KOPT-K1 (cell line): ENCODE measurements at regions not wholly inside any gene's neighbourhood (a gene's known extent, or its start where the extent isn't known, plus 50 kb on each side); places are given as distances from the start of the nearest gene placed in this dataset.
"Not testable (repeated sequence)": the region's sequence is repeated elsewhere in the genome, so short reads cannot be mapped to it uniquely, and the experiment has no call there.

Experiments used
- H3K27ac ChIP-seq: fragments of 200-600 bp; sonication (generic); 2 replicates; pipeline ENCODE4 v1.5.1; 2016; ENCODE audit warnings: antibody characterized with exemption, mild to moderate bottlenecking, low read depth, low read length; ENCODE audit not compliant: poor library complexity, severe bottlenecking
- H3K36me3 ChIP-seq: fragments of 200-600 bp; sonication (generic); 2 replicates; pipeline ENCODE4 v1.5.1; 2017; ENCODE audit warnings: antibody characterized with exemption, mild to moderate bottlenecking, low read length, moderate library complexity; ENCODE audit not compliant: insufficient read depth
- H3K9me3 ChIP-seq: fragments of 200-600 bp; sonication (generic); 2 replicates; pipeline ENCODE4 v1.5.1; 2017; ENCODE audit warnings: antibody characterized with exemption, low read length, mild to moderate bottlenecking; ENCODE audit not compliant: insufficient read depth, poor library complexity, severe bottlenecking

DNA sequence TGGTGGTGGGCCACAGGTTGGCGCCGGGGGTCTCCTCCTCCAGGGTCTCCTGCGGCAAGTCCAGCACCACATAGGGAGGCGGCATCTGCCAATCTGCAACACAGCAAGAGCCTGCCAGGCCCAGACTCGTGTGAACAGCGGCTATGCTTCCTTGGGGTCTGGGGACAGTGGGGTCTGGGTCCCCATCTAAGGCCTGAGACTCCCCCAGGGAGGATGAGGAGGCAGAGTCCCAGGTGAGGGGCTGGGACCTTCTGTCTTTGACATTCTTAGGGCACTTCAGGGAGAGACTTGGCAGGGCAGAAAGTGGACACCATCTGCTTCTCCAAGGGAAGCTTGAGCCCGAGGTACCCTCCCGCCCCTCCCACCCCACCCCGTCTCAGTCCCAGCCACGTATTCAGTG, 178.1 kb downstream of the TMEM121 start:
- H3K36me3 ChIP-seq, H3K9me3 ChIP-seq, H3K27ac ChIP-seq: not testable (repeated sequence)

DNA sequence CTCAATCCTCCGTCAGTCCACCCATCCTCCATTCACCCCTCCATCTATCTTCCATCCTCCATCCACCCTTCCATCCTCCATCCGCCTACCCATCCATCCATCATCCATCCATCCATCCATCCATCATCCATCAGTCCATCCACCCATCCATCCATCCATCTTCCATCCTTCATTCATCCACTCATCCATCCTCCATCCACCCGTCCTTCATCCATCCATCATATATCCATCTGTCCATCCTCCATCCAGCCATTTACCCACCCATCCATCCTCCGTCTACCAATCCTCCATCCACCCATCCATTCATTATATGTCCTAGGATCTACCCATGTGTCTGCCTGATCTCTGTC, 179.1 kb downstream of the TMEM121 start:
- H3K36me3 ChIP-seq, H3K27ac ChIP-seq, H3K9me3 ChIP-seq: not testable (repeated sequence)

DNA sequence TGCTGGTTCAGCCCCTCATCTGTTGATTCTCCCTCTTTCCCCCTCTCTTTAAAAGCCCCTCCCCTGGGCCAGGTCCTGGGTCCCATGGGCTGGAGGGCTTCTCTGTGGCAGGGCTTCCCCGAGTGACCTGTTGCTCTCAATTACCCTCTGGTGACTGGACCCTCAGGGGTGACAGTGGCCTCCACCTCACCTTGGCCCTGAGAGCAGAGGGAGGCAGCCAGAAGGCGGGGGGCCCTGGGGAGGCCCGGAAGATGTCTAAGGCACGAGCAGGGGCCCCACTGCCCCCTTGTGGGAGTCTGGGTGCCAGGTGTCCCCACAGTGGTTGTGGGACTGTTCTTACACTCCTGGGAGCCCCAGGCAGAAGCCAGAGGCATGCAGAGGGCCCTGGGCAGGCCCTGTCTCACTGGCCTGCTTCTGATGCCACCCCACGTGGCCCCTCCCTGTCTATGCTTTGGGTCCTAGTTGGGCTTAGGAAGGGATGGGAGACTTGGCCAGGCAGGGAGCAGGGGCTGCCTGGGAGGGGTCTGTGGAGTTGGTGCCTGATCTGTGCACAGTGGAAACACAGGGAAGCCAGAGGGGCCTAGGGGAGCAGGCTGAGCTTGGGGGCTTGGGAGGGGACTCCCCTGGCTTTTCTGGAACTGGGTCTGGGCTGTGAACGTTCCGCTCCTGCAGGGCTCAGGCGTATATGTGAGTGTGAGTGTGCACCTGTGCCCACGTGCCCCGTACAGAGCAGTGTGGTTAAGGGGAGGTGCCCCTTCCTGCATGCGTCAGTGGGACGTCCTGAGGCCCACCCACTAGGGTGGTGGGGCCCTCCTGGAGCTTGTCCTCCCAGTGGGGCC, 179.7 kb downstream of the TMEM121 start:
- H3K9me3 ChIP-seq, H3K27ac ChIP-seq: not testable (repeated sequence)

DNA sequence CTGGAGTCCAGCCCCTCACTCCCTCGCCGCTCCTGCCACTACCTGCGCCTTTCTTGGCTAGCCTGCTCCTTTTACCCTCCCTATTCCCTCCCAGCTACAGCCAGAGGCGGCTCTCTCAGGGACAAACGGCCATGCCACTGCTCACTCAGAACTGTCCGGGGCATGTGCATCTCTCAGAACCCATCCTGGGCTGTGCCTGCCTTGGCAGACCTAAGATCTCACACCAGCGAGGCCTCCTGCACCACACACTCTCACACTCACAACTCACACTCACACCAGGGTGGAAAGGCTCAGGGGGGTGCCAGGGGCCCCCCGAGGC, 180.3 kb downstream of the TMEM121 start:
- not testable (repeated sequence) for H3K36me3 ChIP-seq, H3K9me3 ChIP-seq, H3K27ac ChIP-seq

More for the DNA sequence above, 179.7 kb downstream of the TMEM121 start:
- not testable (repeated sequence) for H3K36me3 ChIP-seq

DNA sequence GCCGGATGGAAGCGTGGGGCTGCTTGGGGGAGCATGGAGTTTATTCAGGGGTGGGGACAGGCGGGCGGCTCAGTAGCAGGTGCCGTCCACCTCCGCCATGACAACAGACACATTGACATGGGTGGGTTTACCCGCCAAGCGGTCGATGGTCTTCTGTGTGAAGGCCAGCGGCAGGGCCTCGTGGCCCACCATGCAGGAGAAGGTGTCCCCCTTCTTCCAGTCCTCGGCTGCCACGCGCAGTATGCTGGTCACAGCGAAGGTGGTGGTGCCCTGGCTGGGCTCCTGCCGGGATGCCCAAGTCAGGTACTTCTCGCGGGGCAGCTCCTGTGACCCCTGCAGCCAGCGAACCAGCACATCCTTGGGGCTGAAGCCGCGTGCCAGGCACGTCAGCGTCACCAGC, 180.7 kb downstream of the TMEM121 start:
- not testable (repeated sequence) for H3K9me3 ChIP-seq, H3K36me3 ChIP-seq, H3K27ac ChIP-seq

DNA sequence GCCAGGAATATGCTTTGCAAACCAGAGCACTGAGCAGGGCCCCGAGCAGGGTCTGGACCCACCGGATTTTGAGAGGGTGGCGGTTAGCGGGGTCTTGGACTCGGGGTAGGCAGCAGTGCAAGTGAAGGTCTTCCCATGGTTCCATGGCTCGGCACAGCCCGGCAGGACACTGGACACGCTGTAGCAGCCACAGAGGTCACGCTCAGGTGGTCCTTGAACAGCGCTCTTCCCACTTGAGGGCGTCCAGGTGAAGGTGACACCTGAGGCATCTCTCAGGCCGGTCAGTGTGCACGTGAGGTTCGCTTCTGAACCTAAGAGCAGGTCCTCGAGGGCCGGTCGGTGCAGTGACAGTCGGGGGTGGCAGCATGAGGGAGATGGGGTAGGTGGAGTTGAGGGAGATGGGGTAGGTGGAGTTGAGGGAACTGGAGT, 181.4 kb downstream of the TMEM121 start:
- H3K27ac ChIP-seq, H3K9me3 ChIP-seq, H3K36me3 ChIP-seq: not testable (repeated sequence)

DNA sequence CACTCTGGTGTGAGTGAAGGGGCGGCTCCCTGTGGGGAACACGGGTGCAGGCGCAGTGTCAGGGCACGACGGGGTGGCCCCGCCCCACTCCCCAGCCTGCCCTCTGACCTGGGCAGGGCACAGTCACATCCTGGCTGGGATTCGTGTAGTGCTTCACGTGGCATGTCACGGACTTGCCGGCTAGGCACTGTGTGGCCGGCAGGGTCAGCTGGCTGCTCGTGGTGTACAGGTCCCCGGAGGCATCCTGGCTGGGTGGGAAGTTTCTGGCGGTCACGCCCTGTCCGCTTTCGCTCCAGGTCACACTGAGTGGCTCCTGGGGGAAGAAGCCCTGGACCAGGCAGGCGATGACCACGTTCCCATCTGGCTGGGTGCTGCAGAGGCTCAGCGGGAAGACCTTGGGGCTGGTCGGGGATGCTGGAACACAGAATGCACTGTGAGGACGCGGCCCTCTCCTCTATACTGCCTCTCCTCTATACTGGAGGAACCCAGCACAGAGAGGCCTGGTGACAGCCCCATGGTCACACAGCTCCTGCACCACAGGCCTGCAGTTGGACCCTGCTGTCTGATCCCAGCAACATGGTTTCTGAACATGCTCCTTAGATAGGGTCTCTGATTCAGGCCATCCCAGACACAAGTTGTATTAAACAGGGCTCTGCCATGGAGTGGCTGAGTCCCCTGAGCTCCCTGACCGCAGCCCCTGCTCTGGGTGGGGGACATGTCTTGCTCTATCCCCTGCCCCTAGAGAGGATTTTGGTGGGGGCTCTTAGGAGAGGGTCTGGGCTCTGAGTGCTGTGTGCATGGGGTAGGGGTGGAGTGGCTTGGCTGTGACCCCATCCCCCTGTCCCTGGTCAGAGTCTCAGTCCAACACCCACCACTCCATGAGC, 182.1 kb downstream of the TMEM121 start:
- not testable (repeated sequence) for H3K27ac ChIP-seq, H3K9me3 ChIP-seq, H3K36me3 ChIP-seq

DNA sequence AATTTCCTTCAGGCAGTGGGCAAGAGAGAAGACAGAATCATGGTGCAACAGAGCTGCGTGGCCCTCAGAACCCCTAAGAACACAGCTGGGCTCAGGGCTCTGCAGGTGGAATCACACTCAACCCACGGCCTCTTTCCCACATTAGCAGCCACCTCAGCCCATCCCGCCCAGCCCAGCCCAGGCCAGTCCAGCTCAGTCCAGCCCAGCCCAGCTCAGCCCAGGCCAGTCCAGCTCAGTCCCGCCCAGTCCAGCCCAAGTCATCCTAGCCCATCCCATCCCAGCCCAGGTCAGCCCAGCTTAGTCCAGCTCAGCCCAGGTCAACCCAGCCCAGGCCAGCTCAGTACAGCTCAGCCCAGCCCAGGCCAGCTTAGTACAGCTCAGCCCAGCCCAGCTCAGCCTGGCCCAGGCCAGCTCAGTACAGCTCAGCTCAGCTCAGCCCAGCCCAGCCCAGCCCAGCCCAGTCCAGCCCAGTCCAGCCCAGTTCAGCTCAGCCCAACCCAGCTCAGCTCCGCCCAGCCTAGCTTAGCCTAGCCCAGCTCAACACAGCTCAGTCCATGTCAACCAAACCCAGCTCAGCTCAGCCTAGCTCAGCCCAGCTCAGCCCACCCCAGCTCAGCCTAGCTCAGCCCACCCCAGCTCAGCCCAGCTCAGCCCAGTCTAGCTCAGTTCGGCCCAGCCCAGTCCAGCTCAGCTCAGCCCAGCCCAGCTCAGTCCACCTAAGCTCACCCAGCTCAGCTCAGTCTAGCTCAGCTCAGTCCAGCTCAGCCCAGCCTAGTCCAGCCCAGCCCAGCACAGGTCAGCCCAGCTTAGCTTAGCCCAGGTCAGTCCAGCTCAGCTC, 183.1 kb downstream of the TMEM121 start:
- Histone ChIP-seq H3K36me3 (no peaks in the 10 kb centered on the region), H3K27ac (no peak overlapping the region), H3K9me3 (no peaks in the 10 kb centered on the region)

DNA sequence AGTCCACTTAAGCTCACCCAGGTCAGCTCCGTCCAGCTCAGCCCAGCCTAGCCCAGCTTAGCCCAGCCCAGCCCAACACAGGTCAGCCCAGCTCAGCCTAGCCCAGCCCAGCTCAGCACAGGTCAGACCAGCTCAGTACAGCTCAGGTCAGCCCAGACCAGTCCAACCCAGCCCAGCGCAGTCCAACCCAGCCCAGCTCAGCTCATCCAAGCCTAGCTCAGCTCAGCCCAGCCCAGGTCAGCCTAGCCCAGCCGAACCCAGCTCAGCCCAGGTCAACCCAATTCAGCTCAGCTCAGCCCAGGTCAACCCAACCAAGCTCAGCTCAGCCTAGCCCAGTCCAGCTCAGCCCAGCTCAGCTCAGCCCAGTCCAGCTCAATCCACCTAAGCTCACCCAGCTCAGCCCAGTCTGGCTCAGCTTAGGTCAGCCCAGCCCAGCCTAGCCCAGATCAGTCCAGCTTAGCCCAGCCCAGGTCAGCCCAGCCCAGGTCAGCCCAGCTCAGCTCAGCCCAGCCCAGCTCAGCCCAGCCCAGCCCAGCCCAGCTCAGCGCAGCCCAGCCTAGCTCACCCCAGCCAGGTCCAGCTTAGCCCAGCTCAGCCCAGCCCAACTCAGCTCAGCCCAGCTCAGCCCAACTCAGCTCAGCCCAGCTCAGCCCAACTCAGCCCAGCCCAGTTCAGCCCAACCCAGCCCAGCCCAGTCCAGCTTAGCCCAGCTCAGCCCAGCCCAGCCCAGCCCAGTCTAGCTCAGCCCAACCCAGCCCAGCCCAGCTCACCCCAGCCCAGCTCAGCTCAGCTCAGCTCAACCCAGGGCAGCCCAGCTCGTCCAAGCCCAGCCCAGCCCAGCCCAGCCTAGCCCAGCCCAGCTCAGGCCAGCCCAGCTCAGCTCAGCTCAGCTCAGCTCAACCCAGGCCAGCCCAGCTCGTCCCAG, 184.0 kb downstream of the TMEM121 start:
- Histone ChIP-seq H3K9me3 (no peaks in the 10 kb centered on the region), H3K27ac (no peak overlapping the region), H3K36me3 (no peaks in the 10 kb centered on the region)

DNA sequence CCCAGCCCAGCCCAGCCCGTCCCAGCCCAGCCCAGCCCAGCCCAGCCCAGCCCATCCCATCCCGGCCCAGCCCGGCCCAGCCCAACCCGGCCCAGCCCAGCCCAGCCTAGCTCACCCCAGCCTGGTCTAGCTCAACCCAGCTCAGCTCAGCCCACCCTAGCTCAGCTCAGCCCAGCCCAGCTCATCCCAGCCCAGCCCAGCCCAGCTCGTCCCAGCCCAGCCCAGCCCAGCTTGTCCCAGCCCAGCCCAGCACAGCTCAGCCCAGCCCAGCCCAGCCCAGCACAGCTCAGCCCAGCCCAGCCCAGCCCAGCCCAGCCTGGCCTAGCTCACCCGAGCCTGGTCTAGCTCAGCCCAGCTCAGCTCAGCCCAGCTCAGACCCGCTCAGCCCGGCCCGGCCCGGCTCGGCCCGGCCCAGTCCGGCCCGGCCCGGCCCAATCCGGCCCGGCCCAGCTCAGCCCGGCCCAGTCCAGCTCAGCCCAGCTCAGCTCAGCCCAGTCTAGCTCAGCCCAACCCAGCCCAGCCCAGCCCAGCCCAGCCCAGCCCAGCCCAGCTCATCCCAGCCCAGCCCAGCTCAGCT, 184.7 kb downstream of the TMEM121 start:
- H3K36me3 ChIP-seq = no peaks in the 10 kb centered on the region
- no peaks in the 10 kb centered on the region for H3K9me3 ChIP-seq
- H3K27ac ChIP-seq = no peak overlapping the region

DNA sequence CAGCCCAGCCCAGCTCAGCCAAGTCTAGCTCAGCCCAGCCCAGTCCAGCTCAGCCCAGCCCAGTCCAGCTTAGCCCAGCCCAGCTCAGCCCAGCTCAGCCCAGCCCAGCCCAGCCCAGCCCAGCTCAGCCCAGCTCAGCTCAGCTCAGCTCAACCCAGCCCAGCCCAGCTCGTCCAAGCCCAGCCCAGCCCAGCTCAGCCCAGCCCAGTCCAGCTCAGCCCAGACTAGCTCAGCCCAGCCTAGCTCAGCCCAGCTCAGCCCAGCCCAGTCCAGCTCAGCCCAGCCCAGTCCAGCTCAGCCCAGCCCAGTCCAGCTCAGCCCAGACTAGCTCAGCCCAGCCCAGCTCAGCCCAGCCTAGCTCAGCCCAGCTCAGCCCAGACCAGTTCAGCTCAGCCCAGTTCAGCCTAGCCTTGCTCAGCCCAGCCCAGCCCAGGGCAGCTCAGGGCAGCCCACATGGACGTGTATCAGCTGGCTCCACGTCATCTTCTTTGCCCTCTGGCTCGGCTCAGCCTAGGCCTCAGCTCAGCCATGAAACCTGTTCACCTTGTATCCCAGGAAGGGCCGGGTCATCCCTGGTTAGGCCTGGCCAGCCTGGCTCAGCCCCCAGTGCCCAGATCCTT, 185.6 kb downstream of the TMEM121 start:
- Histone ChIP-seq H3K27ac (no peak overlapping the region), H3K36me3 (no peaks in the 10 kb centered on the region)

DNA sequence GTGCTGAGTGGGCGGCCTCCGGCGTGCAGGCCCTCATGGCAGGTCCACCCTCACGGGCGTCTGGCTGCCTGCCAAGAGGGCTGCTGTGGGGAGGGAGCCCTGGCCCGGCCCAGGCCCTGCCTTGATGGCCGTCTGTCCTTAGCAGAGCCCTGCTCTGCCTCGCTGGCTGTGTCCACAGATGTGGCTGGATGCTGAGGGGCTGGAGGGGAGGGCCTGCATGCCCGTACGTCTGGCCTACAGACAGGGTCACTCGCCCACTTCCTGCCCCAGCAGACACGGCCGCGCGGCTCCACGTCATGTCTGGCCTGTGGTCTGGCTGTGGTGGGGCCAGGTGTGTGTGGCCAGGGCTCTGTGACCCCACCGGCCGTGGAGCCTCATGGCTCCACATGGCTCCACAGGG, 186.3 kb downstream of the TMEM121 start:
- H3K9me3 ChIP-seq, H3K27ac ChIP-seq, H3K36me3 ChIP-seq: not testable (repeated sequence)

More for the DNA sequence above, 185.6 kb downstream of the TMEM121 start:
- no peaks in the 10 kb centered on the region for H3K9me3 ChIP-seq

DNA sequence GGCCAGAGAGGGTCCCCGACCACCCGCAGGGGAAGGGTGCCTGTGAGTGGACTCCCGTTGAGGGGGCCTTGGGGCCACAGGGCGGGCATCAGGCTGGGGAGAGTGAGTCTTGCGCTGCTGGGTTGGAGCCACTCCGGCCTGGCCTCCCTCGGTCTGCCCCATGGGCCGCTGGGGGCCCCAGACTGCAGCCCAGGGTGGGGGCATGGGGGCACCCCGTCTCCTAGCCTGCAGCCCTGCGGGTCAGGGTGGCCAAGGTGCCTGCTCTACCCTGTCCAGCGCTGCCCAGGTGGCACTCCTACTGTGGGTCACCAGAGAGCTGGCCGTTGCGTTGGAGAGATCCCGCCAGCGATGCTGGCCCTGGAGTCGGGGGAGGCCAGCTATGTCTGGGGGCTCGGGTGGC, 186.8 kb downstream of the TMEM121 start:
- H3K36me3 ChIP-seq, H3K9me3 ChIP-seq: not testable (repeated sequence)

DNA sequence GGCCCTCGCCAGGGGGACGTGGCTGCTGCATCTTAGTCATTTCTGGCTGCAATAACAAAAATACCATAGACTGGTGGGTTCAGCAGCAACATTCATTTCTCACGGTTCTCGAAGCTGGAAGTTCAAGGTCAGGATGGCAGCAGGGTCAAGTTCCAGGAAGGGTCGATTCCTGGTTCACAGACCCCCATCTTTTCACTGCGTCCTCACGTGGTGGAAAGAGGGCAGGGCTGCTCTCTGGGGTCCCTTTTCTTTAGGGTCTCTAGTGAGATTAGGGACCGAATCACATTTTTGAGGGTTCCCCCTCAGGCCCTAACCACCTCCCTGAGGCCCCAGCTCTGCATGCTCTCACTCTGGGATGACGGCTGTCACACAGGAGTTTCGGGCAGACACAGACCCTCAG, 187.5 kb downstream of the TMEM121 start:
- not testable (repeated sequence) for H3K36me3 ChIP-seq, H3K9me3 ChIP-seq, H3K27ac ChIP-seq

More for the DNA sequence above, 186.8 kb downstream of the TMEM121 start:
- not testable (repeated sequence) for H3K27ac ChIP-seq
